Hematopoietic multipotent progenitor cell treated with erythropoietin and hydrocortisone succinate and interleukin-3 and kit ligand, for 8 days (in vitro differentiated cells): ENCODE measurements at regions not wholly inside any gene's neighbourhood (a gene's known extent, or its start where the extent isn't known, plus 50 kb on each side); places are given as distances from the start of the nearest gene placed in this dataset.
"Not testable (repeated sequence)": the region's sequence is repeated elsewhere in the genome, so short reads cannot be mapped to it uniquely, and the experiment has no call there.

Source experiments
- DNase-seq: peaks from one replicate; pipeline ENCODE4 v3.0.0-alpha.2; 2015

DNA sequence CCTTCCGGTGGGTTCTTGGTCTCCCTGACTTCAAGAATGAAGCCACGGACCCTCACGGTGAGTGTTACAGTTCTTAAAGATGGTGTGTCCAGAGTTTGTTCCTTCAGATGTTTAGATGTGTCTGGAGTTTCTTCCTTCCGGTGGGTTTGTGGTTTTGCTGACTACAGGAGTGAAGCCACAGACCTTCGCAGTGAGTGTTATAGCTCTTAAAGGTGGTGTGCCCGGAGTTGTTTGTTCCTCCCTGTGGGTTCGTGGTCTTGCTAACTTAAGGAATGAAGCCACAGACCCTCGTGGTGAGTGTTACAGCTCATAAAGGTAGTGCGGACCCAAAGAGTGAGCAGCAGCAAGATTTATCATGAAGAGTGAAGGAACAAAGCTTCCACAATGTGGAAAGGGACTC, 87.1 kb upstream of the BASP1 start:
- not testable (repeated sequence) for DNase-seq

DNA sequence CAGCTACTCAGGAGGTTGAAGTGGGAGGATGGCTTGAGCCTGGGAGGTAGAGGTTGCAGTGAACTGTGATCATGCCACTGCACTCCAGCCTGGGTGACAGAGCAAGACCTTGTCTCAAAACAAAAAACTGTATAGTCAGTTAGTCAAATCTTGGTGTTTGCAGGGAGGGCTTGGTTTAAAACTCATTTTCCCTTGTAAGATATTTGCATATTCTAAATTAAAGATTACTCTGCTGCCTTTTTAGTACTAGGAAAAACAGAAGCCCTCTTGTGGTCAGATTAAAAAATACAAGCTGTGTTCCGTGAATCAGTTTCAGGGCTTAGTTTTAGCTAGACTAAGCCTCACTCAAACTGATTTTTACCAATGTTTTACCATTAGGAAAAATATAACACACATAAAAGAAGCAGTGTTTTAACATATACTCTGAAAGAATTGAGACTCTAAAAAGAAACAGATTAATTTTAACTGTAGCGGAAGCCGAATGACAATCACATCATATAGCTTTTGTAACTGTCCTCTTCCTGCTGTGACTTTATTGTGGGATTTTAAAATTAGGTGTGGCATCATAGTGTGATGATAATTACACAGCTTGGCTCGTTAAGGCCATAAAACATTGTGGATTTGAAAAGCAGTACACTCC, 84.9 kb upstream of the BASP1 start:
- peak; percentile 46 for DNase-seq

DNA sequence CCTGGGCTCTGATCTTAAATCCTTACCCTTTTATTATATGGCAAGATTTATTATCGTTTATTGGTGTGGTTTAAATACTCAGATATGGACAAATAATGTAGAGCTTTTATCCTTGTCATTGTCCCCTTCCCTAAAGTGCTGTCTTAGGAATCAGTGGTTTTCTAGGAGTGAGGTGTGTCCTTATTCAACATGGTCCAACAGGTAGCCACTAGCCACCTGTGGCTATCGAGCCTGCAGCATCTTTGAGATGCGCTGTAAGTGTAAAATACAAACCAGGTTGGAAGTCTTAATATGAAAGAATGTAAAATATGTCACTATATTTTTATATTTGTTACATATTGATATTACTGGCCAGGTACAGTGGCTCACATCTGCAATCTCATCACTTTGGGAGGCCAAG, 82.4 kb upstream of the BASP1 start:
- DNase-seq = no peak

DNA sequence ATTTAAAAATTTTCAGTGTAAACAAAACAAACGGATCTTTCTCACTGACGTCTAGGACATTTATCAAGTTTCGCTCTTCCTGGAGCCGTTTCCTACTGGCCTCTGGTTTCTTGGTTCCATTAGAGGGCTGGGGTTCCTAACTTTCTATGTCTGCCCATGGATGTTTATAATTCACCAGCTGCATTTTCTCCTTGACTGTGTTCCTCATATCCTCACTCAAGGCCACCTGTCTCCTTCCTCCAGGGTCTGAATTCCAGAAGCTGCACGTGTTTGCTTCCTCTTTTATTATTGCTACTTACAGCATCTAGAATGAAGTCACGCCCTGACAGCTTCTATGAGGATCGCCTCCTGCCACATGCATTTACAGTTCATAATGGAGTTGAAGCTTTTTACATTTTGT, 74.1 kb upstream of the BASP1 start:
- no peak for DNase-seq

DNA sequence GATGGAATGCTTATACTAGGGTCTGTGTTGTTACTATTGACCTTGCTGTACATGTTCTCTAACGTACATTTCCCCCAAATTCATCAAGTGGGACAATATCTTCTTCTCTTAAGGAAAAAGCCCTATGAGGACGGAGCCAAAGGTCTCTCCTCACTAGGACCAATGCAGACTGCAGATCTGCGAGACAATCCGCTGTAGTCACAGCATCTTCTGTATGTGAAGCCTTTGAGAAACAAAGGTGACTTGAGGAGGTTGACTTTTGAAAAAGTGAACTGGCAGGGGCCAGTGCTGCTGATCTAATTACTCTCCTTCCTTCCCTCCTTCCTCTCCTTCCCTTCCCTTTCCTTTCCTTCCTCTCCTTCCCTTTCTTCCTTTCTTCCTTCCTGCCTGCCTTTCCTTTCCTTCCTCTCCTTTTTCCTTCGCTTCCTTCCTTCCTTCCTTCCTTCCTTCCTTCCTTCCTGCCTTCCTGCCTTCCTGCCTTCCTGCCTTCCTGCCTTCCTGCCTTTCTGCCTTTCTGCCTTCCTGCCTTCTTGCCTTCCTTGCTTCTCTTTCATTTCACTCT, 71.1 kb upstream of the BASP1 start:
- DNase-seq = no peak

DNA sequence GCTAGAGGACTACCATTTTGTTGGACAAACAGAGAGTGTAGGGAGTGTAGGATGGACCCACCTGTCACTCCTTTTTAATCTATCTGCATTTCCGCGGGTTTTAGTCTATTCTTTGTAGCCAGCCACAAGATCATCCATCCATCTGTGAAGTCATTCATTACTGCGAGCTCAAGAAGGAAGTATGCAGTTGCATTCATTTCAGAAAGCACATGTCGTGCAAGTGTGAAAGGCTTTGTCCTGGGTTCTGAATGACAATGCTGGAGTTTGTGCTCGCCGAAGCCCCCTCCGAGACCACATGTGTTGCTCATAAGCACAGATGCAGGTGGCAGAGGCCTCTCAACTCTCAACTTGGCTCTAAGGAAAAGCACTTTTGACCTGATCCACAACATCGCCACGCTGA, 70.3 kb upstream of the BASP1 start:
- DNase-seq = no peak

DNA sequence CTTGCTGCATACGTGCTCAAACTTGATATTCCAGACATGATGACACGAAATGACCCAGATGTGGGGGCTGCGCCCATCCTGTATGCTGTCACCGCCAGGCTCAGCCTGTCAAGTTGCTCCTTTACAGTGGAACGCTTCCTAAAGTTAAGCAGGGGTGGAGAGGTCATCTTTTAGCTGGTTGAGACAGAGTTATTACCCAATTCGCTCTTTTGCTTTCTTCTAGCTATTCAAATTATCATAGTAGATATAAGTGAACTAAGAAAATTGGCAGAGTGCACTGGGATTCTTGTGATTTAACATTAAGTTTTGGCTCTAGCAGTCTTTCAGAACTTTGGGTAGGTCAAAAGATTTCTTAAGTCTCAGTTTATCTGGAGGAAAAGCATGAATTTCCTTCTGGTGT, 69.8 kb upstream of the BASP1 start:
- no peak for DNase-seq

DNA sequence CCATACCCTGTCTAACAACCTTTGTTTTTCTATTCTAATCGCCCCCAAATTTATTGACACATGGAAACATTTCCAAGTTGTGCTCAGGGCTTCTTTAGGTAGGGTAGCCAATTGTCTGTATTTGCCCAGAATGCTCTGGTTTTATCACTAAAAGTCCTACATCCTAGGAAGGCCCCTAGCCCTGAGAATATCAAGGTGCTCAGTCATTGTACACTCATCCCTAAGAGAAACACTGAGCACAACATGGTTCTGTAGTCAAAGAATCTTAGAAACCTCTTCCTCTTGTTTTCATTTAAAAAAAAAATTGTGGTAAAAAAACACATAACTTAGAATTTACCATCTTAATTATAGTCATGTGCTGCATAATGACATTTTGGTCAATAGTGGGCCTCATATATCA, 69.0 kb upstream of the BASP1 start:
- DNase-seq = no peak

DNA sequence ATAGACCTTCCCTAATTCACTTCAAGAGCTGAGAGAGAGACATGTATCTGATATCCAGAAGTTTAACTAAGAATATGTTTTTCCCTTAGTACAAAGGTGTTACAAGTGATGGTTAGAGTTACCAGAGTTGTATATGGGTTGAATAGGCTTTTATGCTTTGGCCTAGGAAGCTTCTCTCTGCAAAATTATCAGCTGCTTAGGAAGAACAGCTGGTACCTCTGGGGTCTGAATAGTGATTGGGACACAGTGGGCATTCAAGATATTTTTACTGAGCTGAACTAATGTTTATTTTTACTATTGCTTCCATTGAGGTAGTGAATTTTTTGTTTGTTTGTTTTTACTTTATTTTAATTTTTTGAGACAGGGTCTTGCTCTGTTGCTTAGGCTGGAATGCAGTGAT, 67.6 kb upstream of the BASP1 start:
- no peak for DNase-seq

DNA sequence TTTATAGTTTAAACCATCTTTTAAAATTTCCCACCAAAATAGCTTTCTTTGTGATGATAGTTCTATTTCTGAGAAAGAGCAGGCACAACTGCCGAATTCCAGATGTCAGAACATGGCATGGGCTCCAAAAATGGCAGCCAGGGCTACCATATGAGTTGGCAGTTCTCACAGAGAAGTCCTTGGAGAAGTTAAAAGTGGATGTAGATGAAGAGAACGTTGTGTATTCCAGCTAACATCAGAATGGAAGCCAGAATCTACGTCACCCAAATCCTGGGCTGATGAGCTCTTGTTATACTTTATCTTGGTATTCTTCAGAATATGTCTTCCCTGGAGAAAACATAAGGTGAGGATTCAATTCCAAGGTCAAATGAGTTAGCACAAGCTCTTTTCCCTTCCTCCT, 66.9 kb upstream of the BASP1 start:
- no peak for DNase-seq

DNA sequence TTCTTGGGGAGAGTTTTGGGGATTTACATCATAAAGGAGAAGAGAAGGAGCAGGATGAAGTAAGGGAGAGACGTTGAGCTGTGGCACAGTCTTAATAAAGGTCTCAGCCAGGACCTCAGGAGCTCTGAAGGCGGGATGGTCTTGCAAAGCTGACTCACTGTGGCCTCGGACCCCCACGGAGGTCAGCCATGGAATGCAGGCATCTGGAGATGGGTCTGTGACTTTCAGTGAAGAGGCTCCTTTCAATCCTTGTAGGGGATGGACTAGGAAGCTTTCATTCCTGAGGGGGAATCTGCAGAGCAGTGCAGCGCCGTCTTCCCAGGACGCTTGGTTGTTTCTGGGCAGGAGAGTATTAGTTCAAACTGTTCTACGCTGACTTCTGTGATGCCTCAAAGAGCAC, 65.7 kb upstream of the BASP1 start:
- no peak for DNase-seq

DNA sequence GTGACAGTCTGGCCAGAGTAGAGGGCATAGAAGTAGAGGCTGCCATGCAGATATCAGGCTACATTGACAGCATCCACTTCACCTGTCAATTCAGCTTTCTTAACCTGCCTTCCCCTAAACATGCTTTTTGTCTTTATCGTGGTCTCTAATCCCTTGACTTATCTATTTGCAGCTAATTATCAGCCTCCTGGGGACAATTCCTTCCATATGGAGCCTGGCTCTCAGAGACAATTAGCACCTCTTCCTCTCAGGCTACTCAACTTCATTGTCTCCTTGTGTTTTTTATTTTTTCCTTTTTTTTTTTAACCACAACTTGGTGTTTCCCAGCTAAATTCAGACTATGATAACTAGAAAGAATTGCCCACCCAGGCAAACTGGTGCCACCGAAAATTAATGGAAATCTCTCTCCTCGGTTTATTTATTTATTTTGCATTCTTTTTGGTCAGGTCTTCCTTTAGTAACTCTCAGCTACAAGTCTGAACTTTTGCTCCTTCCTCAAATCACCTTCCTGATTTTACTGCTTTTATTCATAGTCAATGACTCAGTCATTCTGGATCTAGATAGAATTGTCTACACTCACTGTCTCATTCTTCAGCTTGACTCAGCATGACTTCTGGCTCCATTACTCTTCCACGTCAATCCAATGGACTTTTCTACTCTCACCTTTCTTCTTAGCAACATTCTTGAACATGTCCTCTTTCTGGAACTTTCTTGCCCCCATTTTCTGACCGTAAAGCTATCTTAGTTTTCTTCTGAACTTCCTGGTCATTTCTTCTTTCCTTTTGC, 63.0 kb upstream of the BASP1 start:
- no peak for DNase-seq

DNA sequence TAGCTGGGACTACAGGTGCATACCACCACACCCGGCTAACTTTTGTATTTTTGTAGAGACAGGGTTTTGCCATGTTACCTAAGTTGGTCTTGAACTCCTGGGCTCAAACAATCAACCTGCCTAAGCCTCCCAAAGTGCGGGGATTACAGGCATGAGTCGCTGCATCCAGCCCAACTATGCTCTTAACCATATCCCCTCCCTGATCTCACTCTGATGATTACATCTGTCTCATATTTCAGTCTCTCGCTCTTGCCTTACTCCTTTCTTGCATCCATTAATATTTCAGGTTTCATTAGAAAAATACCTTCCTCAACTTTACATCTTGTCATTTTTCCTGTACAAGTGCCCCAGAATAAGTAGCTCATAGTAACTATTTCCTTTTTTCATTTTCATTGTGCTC, 61.0 kb upstream of the BASP1 start:
- DNase-seq = no peak

DNA sequence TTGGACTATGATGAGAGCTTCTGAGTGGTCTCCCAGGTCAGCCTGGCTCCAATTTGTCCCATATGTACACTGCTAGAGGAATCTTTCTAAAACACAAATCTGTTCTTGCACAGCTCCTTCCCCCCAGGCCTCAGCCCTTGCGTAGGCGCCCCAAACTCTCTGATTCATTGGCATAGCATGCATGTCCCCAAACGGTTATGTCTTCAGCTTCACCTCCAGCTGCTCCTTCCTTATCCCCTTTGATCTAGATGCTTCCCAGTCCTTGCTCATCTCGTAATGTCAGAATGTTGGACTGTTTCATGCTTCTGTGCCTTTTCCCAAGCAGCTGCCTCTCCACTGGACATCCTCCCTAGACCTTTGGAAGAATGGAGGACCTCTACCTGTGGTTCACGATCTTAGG, 60.1 kb upstream of the BASP1 start:
- DNase-seq = no peak

DNA sequence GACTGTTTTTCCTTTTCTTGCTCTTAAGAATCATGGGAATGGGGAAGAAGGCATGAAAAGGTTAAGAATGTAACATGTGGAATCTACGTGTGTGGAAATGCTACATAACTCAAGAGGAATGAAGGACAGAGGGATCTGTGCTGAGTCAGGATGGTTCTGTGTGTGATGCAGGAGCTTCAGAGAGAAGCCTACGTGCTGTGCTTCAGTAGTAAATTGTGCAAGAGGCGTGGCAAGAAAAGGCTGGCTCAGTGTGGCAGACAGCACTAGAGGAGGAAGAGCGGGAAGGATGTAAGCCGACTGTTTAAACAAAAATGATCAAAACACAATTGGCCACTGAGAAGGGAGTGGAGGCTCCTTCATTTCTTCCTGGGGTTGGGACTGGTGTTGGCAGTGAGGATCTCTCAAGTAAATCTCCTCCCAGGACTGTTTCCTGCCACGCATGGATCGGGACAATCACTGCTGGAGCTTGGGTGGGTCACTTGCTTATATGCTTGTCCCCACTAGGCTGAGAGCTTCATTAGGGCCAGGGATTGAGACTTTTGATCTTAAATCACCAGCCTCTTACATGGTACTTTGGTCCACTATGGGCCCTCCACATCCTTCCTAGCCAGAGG, 59.4 kb upstream of the BASP1 start:
- DNase-seq = no peak

DNA sequence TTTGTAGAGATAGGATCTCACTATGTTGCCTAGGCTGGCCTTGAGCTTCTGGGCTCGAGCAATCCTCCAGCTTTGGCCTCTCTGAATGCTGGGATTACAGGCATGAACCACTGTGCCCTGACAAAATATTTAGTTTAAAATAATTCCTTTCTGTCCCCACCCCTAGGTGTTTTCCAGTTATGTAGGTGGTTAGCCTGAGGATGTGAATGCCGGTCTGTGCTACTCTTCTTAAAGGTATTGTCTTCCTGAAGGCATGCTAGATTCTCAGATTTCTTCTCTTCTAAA, 56.7 kb upstream of the BASP1 start:
- DNase-seq = no peak

DNA sequence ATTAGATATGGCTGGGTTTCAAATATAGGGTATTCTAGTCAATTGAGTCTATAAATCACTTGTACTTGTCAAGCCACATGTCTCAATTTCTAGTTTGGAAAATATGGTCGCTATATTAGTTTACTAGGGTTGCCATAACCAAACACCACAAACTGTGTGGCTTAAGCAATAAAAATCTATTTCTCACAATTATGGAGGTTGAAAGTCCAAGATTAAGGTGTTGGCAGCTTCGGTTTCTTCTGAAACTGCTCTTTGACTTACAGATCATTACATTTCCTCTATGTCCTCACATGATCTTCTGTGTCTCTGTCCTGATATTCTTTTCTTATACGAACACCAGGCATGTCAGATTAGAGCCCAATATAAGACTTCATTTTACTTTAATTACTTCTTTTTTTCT, 55.8 kb upstream of the BASP1 start:
- no peak for DNase-seq

DNA sequence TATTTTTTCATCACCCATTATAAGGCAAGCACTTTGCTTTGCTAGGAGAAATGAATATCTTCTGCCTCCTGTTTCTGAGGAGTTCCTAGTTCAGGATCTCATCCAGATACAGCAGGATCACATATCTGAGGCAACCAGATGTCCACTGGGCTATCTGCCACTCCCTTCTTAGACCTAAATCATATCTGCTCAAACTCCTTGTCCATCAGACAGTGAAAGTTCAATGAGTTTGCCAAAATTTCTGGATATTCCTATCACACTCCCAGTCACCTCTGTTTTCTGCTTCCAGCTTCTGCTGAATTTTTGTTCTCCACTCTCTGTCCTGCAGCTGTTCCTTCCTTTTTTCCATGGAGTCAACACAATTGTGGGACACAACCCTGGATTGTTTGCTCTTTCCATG, 54.2 kb upstream of the BASP1 start:
- DNase-seq = peak; percentile 66

DNA sequence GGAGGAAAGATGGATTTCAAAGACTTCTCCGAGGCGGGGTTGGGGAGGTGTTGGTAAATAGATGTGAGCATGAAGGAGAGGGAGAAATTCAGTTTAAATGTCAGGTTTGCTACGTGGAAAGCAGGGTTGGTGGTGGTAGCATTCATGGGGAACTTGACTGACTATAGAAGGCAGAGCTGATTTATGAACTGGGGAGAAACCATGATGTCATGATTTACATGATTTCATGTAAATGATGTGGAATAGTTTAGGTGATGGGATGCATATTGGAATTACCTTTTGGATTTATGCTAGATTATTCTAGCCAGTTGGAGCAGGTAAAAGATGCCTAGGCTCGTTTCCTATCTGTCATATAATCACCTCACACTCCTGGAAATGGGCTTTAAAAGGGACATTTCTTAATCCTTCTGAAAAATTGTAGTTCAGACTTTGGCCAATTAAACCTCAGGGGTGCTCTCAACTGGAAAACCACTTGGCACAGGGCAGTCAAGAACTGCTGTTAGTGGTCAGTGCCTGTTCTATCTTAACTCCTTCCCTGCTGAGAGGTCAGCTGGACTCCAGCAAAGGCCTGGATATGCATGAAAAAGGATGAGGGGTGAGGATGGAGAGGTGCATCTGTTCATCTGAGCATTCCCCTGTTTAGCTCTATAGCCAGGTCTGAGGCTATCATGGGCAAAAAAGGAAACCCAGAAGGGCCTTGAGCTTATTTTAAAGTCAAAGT, 50.1 kb upstream of the BASP1 start:
- no peak for DNase-seq
